ENCODE measurements at regions not wholly inside any gene's neighbourhood (a gene's known extent, or its start where the extent isn't known, plus 50 kb on each side); places are given as distances from the start of the nearest gene placed in this dataset.
"Not testable (repeated sequence)": the region's sequence is repeated elsewhere in the genome, so short reads cannot be mapped to it uniquely, and the experiment has no call there.

DNA sequence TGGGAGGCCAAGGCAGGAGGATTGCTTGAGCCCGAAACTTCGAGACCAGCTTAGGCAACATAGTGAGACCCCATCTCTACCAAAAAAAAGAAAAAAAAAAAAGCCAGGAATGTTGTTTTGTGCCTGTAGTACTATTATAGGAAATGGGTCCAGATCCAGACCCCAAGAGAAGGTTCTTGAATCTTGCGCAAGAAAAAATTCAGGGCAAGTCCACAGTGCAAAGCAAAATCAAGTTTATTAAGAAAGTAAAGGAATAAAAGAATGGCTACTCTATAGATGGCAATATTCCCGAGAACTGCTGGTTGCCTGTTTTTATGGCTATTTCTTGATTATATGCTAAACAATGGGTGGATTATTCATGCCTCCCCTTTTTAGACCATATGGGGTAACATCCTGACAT lies 51.2 kb upstream of the RDX start:
- no peak for DNase-seq (ENCODE audit: extremely low spot score)
- Histone ChIP-seq H3K36me3 (ENCODE audit: insufficient read depth) (no peaks in the 10 kb centered on the region), H3K27ac (ENCODE audit: low read depth) (no peak overlapping the region), H3K4me3 (ENCODE audit: low read depth, low read length) (no peak overlapping the region), H3K4me1 (ENCODE audit: insufficient read depth) (no peaks in the 10 kb centered on the region)
- WGBS: 97% methylated on average over 4 of the region's 4 CpGs

DNA sequence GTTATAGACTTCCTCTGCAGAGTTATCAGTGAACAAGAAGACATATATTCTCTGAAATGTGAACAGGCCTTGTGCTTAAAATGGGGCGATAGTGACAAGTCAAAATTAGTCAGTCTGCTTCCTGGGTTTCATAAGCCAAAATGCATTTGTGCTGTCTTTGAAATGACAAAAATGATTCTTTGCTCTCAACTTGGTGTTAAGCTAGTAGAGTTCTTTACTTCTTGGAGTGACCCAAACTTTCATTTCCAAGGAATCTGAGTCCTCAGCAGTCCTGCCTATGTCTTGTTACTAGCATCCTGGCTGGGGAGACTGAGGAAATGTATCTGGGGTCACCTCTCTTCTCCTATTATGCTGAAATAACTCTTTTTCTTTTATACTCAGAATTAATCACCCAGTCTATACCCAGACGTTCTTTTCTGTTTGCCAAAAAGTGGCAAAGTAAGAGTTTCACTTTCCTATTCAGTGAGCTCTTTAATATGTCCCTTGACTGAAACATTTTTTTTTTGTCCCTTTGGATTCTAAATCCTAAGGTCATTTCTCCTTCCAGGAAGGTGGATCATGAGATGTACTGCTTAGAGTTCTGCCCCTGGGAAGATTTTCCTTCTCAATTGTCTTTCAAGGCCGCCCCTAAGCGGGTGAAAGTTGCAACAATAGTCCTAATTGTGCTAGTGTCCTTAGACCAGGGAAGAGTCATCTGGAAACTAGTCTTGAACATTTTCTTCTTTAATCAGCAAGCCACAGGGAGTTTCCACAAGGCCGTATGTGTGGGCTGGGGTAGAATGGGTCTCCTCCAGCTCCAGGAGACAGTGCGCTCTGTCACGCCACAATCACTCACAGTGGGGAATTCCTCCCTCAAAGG lies 53.0 kb upstream of the RDX start:
- 79% methylated on average over 7 of the region's 7 CpGs for WGBS
- no peak overlapping the region for H3K27ac ChIP-seq (ENCODE audit: low read depth)
- no peaks in the 10 kb centered on the region for H3K36me3 ChIP-seq (ENCODE audit: insufficient read depth)
- no peak for DNase-seq (ENCODE audit: extremely low spot score)
- H3K4me3 ChIP-seq (ENCODE audit: low read depth, low read length): no peak overlapping the region
- no peaks in the 10 kb centered on the region for H3K4me1 ChIP-seq (ENCODE audit: insufficient read depth)

DNA sequence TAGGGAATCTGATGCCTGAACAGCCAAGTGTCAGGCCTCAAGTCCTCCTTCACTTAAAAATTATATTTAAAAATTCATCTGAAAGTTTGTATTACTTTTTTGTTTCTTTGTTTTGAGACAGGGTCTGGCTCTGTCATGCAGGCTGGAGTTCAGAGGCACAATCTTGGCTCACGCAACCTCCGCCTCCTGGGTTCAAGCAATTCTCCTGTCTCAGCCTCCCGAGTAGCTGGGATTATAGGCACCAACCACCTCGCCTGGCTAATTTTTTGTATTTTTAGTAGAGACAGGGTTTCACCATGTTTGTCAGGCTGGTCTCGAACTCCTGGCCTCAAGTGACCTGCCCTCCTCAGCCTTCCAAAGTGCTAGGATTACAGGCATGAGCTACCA lies 53.6 kb upstream of the RDX start:
- DNase-seq (ENCODE audit: extremely low spot score); H3K4me3 ChIP-seq (ENCODE audit: low read depth, low read length); H3K27ac ChIP-seq (ENCODE audit: low read depth); H3K36me3 ChIP-seq (ENCODE audit: insufficient read depth); H3K4me1 ChIP-seq (ENCODE audit: insufficient read depth): not testable (repeated sequence)
- 93% methylated on average over 5 of the region's 5 CpGs for WGBS

DNA sequence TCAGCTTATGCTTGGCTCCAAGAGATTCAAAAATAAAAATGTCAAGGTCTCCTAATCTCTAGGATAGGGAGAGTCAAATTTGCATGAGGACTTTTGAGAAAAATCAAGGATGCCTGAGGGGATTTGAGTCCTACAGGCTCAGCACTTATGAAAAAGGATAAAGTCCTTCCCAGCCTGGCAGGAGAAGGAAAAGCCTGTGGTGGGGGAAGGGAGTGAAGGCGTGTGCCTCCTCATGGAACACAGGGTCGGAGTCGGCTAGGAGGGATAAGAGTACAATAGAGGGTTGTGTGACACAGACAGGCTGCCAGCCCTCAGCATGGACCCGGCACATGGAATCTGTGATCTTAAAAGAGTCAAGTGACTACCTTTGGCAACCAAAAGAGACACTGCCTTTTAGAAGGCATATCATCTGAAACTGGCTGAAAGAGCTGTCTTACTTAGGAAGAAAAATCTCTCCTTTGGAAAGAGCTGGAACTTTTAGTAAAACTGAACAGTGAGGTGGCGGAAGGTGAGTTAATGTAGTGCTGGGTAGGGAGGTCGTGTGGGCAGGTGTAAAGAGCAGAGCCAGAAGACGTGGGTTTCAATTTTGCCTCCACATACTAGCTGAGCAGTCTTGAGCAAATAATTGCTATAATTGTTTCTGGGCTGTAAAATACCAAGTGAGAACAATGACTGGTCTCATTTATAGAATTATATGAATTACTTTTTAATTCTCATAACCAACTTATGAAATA lies 58.8 kb upstream of the RDX start:
- DNase-seq (ENCODE audit: extremely low spot score): no peak
- Histone ChIP-seq H3K4me1 (ENCODE audit: insufficient read depth) (no peaks in the 10 kb centered on the region), H3K36me3 (ENCODE audit: insufficient read depth) (no peaks in the 10 kb centered on the region), H3K4me3 (ENCODE audit: low read depth, low read length) (no peak overlapping the region), H3K27ac (ENCODE audit: low read depth) (no peak overlapping the region)
- 51% methylated on average over 7 of the region's 7 CpGs for WGBS

DNA sequence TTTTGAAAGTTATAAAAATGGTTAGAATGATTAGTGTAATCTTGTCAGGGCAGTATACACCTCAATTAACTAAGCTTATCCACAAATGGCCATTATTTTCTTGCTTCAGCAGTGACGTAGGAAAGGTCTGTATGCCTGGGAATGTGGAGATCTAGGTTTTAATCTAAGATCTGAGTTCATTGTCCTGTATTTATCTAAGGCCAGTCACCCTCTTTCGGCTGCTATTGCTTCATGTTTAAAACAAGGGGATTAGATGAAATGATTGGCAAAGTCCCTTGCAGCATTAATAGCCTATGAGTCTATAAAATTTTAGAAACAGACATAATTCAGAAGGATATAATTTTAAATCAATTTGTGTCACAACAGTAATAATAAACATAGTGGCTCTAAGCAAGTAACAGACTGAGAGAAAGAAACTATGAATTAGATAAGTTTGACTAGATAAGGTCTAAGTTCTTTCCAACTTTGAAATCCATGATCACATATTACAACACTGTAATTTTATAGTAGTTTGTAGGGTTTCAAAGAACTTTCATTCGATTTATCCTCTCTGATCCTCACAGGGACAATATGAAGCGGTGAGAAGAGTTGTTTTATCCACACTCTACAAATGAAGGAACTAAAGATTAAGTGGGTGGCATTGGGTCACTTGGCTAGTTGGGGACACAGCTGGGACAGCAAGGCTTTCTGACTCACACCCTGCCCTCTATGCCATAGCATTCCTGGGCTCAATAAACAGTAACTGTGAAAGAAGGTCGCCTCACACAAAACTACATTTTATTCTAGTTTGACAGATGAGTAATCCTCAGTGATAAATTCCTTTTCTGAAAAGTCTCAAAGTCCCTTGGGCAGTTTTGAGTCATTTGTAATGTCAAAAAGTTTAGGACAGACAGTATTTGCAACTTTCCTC lies 60.6 kb upstream of the RDX start:
- H3K27ac ChIP-seq (ENCODE audit: low read depth): no peak overlapping the region
- no peak for DNase-seq (ENCODE audit: extremely low spot score)
- no peaks in the 10 kb centered on the region for H3K4me1 ChIP-seq (ENCODE audit: insufficient read depth)
- WGBS: 41% methylated on average over 5 of the region's 5 CpGs
- H3K36me3 ChIP-seq (ENCODE audit: insufficient read depth): no peaks in the 10 kb centered on the region
- no peak overlapping the region for H3K4me3 ChIP-seq (ENCODE audit: low read depth, low read length)

DNA sequence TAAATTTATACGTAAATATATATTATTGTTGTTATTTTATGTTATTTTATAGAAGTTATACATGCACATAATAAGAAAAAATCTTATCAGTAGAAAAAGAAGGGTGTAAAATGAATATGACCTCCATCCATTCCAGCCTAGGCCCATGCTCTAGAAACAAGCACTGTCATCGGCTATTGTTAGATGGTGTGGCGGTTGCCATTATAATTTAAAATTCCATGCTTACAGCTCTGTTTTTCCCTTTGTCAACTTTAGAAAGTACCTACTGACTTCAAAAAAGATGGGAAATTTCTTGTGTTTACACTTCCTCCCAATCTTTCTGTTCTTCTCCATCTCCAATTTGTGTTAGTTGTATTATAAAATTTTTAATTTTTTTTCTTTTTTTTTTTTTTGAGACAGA lies 61.9 kb upstream of the RDX start:
- no peaks in the 10 kb centered on the region for H3K4me1 ChIP-seq (ENCODE audit: insufficient read depth)
- DNase-seq (ENCODE audit: extremely low spot score): no peak
- no peaks in the 10 kb centered on the region for H3K36me3 ChIP-seq (ENCODE audit: insufficient read depth)
- no peak overlapping the region for H3K4me3 ChIP-seq (ENCODE audit: low read depth, low read length)
- 96% methylated on average over 3 of the region's 3 CpGs for WGBS
- H3K27ac ChIP-seq (ENCODE audit: low read depth): no peak overlapping the region

DNA sequence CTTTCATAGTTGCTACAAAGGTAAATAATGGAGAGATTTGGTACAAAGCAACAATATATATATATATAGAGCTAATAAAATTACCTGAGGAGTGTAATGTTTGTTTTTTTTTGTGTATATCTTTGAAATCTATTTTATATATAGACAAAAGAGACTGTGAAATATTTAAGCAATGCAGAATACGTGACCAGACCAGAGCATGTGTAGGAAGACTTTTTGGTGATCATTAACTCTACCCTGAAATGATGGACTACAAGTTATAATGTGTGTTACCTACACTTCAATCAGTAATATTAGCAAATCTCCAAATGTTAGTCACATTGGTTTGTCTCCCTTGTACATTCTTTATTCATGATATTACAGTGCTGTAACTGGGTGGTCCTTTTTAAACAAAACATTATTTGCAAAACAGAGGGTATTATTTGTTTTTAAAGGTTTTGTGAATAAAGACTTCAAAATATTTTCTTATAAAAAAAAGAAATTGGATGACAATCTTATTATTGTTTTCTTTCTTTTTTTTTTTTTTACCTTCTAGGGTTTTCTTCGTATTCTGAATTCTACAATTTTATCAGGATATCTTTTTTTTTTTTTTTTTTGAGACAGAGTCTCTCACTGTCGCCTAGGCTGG lies 64.5 kb upstream of the RDX start:
- not testable (repeated sequence) for H3K36me3 ChIP-seq (ENCODE audit: insufficient read depth); H3K4me3 ChIP-seq (ENCODE audit: low read depth, low read length); H3K27ac ChIP-seq (ENCODE audit: low read depth); DNase-seq (ENCODE audit: extremely low spot score); H3K4me1 ChIP-seq (ENCODE audit: insufficient read depth)
- WGBS: 85% methylated on average over 3 of the region's 3 CpGs

DNA sequence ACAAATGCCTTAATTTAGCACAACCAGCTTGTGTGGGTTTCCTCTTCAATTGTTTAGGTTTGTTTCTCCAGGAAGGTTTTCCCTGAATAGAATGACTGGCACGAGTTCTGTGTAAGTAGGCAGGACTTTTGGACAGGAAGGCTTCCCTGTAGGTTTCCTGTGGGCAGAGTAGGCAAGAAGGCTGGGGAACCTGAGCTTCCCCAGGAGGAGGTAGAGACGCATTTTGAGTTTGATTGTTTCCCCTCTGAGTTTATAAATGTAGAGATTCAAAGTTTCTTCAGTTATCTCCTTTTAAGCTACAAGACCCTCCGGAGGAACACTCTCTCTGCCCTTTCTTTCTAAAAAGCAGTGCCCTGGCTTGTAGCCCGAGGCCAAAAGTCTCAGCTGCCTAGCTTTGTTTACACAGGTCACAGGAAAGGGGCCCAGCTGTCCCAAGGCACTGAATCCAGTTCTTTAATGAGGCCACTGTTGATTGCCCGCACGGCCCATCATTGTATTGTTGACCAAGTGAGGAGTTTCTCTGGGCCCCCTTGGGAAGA lies 66.6 kb upstream of the RDX start:
- DNase-seq (ENCODE audit: extremely low spot score): no peak
- H3K27ac ChIP-seq (ENCODE audit: low read depth): no peak overlapping the region
- 35% methylated on average over 6 of the region's 6 CpGs for WGBS
- H3K4me3 ChIP-seq (ENCODE audit: low read depth, low read length): no peak overlapping the region
- no peaks in the 10 kb centered on the region for H3K36me3 ChIP-seq (ENCODE audit: insufficient read depth)
- no peaks in the 10 kb centered on the region for H3K4me1 ChIP-seq (ENCODE audit: insufficient read depth)

DNA sequence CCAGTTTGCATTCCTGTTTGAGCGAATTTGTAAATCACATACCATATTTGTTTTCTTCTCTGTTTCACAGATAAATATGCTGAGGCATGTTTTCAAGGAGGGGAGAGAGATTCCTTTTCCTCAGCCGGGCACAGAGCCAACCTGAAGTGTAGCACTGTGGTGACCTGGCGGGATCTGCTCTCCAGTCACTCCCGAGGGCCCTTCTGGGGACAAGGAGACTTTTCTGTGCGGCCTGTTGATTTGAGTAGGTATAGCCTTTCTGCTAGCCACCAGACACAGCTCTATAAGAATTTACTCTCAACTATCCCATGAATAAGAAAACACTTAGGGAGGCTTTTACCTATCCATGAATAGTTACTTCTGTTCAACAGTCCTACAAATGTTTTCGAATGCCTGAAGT lies 63.5 kb upstream of the FDX1 start:
- DNase-seq (ENCODE audit: extremely low spot score): peak; percentile 49
- Histone ChIP-seq H3K4me3 (ENCODE audit: low read depth, low read length) (no peak overlapping the region), H3K4me1 (ENCODE audit: insufficient read depth) (no peaks in the 10 kb centered on the region), H3K27ac (ENCODE audit: low read depth) (no peak overlapping the region), H3K36me3 (ENCODE audit: insufficient read depth) (no peaks in the 10 kb centered on the region)
- 47% methylated on average over 6 of the region's 6 CpGs for WGBS

DNA sequence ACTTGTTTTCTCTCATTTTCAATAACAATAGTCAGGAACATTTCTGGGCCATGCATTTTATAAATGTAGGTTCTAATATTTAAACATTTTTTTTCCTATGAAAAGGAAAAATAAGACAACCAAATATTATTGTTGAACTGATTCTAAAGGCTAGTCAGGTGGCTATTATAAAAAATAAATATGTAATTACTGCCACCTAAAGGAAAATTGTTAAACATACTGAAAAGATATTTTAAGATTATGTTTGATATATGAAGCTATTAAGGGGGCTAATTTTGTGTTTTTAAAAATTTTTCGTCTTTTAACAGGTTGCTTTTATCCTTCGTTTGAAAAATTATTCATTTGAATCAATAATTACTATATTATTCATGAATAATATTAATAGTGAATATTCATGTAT lies 62.2 kb upstream of the FDX1 start:
- Histone ChIP-seq H3K27ac (ENCODE audit: low read depth) (no peak overlapping the region), H3K36me3 (ENCODE audit: insufficient read depth) (no peaks in the 10 kb centered on the region), H3K4me3 (ENCODE audit: low read depth, low read length) (no peak overlapping the region), H3K4me1 (ENCODE audit: insufficient read depth) (no peaks in the 10 kb centered on the region)
- DNase-seq (ENCODE audit: extremely low spot score): no peak
- 75% methylated on average over 2 of the region's 2 CpGs for WGBS

DNA sequence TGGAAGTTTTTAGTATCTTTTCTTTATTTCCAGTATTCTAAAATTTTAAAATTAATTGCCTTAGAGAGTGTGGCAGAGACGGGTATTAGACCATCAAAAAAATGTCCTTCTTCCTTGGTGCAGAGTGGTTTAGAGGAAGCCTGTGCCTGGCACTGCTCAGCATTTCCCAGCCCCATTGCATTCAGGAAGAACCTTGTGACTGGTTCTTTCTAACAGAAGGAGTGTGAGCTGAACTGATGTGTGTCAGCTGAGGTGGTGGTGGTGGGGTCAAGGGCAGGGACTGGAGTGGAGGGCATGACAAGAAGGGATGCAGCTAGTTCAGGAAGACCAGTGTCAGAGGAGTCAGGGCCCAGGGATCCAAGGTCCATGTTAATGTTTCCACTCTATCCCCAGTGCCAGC lies 58.7 kb upstream of the FDX1 start:
- Histone ChIP-seq H3K4me1 (ENCODE audit: insufficient read depth) (no peaks in the 10 kb centered on the region), H3K27ac (ENCODE audit: low read depth) (no peak overlapping the region), H3K4me3 (ENCODE audit: low read depth, low read length) (no peak overlapping the region), H3K36me3 (ENCODE audit: insufficient read depth) (no peaks in the 10 kb centered on the region)
- DNase-seq (ENCODE audit: extremely low spot score): no peak
- WGBS: 93% methylated on average over 1 of the region's 1 CpG

DNA sequence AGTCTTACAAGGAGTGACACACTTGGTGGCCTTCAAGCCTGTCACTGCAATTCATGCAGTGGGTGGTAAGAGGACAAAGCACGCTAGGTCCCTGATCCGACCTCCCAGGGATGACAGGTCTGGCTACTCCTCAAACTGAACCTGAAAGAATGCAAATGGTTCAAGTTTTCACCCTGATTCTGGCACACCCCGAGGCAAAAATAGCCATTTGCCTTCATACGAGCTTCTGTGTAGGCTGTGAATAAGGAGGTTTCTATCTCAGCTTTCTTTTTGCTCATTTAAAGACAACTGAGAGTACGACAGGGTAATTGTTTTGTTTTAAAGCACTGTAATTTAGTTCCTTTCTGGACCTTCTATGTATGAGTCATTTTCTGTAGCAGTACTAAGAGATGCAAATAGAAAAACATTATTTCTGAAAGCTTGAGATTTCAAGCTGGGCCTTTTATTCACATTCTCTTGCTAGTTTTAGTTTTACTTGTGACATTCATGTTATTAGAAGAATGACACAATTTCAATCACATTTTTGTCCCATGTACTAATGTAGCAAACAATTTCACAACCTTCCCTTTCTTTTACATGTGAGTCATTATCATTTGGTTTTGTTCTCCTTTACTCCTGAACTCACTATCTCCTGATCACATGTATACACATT lies 56.6 kb upstream of the FDX1 start:
- Histone ChIP-seq H3K36me3 (ENCODE audit: insufficient read depth) (no peaks in the 10 kb centered on the region), H3K4me3 (ENCODE audit: low read depth, low read length) (no peak overlapping the region), H3K27ac (ENCODE audit: low read depth) (no peak overlapping the region), H3K4me1 (ENCODE audit: insufficient read depth) (no peaks in the 10 kb centered on the region)
- DNase-seq (ENCODE audit: extremely low spot score): no peak
- 68% methylated on average over 5 of the region's 5 CpGs for WGBS

DNA sequence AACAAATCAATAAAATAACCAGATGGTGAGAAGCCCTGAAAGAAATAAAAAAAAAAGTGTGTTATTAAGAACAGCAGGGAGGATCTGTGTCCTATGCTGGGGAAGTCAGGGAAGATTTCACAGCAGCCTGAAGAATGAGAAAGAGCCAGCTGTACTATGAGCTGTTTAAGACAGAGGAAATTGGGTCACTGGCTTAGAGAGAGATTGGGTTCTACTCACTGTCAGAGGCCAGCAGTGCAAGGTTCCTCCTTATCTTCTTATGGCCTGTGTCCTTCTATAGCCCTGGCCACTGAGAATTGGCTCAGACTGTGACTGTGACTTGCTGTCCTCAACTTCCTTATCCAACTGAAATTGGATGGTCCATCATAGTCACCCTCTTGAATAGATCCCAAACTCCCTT lies 54.8 kb upstream of the FDX1 start:
- no peaks in the 10 kb centered on the region for H3K36me3 ChIP-seq (ENCODE audit: insufficient read depth)

More for the DNA sequence above, 54.8 kb upstream of the FDX1 start:
- no peak for DNase-seq (ENCODE audit: extremely low spot score)
- Histone ChIP-seq H3K4me3 (ENCODE audit: low read depth, low read length) (no peak overlapping the region), H3K4me1 (ENCODE audit: insufficient read depth) (no peaks in the 10 kb centered on the region), H3K27ac (ENCODE audit: low read depth) (no peak overlapping the region)

Measured in urinary bladder (tissue), 3 donors.